IMR-90 (cell line): ENCODE measurements at regions not wholly inside any gene's neighbourhood (a gene's known extent, or its start where the extent isn't known, plus 50 kb on each side); places are given as distances from the start of the nearest gene placed in this dataset.

Source experiments
- ATAC-seq: fragments of 200-7000 bp; cut with Tn5 transposase; 2 replicates; pipeline ENCODE4 v1.9.1; 2020; ENCODE audit warnings: low read depth, mild to moderate bottlenecking, moderate library complexity
- BruUV-seq: library from RNA; stranded (reverse); fragments of 400-500 nt; replicated peaks from 2 replicates; lab custom pipeline; 2021; lab: Mats Ljungman, UMichigan
- CTCF ChIA-PET: fragments of 300-600 bp; formaldehyde crosslinking; extraction: SDS; loops from one replicate; lab custom pipeline; 2021; ENCODE audit warnings: antibody characterized with exemption; lab: Yijun Ruan, JAX
- POLR2A ChIA-PET: fragments of 300-600 bp; sonication (Branson Sonifier 250); formaldehyde crosslinking; loops from one replicate; lab custom pipeline; 2022; ENCODE audit warnings: antibody characterized with exemption; ENCODE audit not compliant: unreplicated experiment; lab: Charles Lee
- DNase-seq: peaks from one replicate; pipeline ENCODE4 v3.0.0; 2013
- H2AFZ ChIP-seq: replicated peaks from 2 replicates; pipeline ENCODE3; 2013; ENCODE audit warnings: low read length, mild to moderate bottlenecking; ENCODE audit not compliant: poor library complexity
- H2AK5ac ChIP-seq: 2 replicates; pipeline ENCODE4 v1.6.1; 2013; ENCODE audit warnings: low read depth, low read length, inconsistent platforms
- H2AK9ac ChIP-seq: replicated peaks from 2 replicates; pipeline ENCODE3; 2013; ENCODE audit warnings: mild to moderate bottlenecking, low read depth, low read length, moderate library complexity; ENCODE audit not compliant: poor library complexity
- H2BK120ac ChIP-seq: 2 replicates; pipeline ENCODE4 v1.6.1; 2013; ENCODE audit warnings: low read depth, low read length, inconsistent platforms
- H2BK15ac ChIP-seq: 3 replicates; pipeline ENCODE4 v1.6.1; 2013; ENCODE audit warnings: low read depth, low read length, inconsistent platforms
- H2BK20ac ChIP-seq: 2 replicates; pipeline ENCODE4 v1.6.1; 2013; ENCODE audit warnings: low read depth, mild to moderate bottlenecking, inconsistent platforms, low read length, moderate library complexity
- H2BK5ac ChIP-seq: 2 replicates; pipeline ENCODE4 v1.6.1; 2013; ENCODE audit warnings: mild to moderate bottlenecking, low read depth, low read length, inconsistent platforms; ENCODE audit not compliant: poor library complexity, severe bottlenecking
- H3K14ac ChIP-seq: replicated peaks from 2 replicates; pipeline ENCODE4 v1.6.1; 2013; ENCODE audit warnings: low read depth, low read length, inconsistent platforms
- H3K18ac ChIP-seq: 2 replicates; pipeline ENCODE4 v1.6.1; 2013; ENCODE audit warnings: low read depth, low read length, control low read depth
- H3K23ac ChIP-seq: 2 replicates; pipeline ENCODE4 v1.6.1; 2013; ENCODE audit warnings: low read depth, low read length, inconsistent platforms
- H3K27ac ChIP-seq: 2 replicates; pipeline ENCODE4 v1.5.1; 2013; ENCODE audit warnings: mild to moderate bottlenecking, control low read depth, low read length; ENCODE audit not compliant: insufficient read depth
- H3K27me3 ChIP-seq: 2 replicates; pipeline ENCODE4 v1.6.1; 2013; ENCODE audit warnings: low read length; ENCODE audit not compliant: control insufficient read depth, insufficient read depth
- H3K36me3 ChIP-seq: 2 replicates; pipeline ENCODE4 v1.6.1; 2013; ENCODE audit warnings: low read length, mixed read lengths; ENCODE audit not compliant: control insufficient read depth, insufficient read depth
- H3K4ac ChIP-seq: 2 replicates; pipeline ENCODE4 v1.6.1; 2013; ENCODE audit warnings: low read depth, low read length, inconsistent platforms
- H3K4me1 ChIP-seq: 2 replicates; pipeline ENCODE4 v1.6.1; 2013; ENCODE audit warnings: low read length, mixed read lengths; ENCODE audit not compliant: control insufficient read depth, insufficient read depth
- H3K4me2 ChIP-seq: 2 replicates; pipeline ENCODE4 v1.6.1; 2013; ENCODE audit warnings: low read depth, mild to moderate bottlenecking, control low read depth, low read length, moderate library complexity
- H3K4me3 ChIP-seq: 2 replicates; pipeline ENCODE4 v1.5.1; 2013; ENCODE audit warnings: low read depth, mild to moderate bottlenecking, control low read depth, low read length, moderate library complexity; ENCODE audit not compliant: insufficient read depth
- H3K56ac ChIP-seq: 2 replicates; pipeline ENCODE4 v1.6.1; 2013; ENCODE audit warnings: low read length, inconsistent platforms; ENCODE audit not compliant: insufficient read depth; ENCODE audit errors: extremely low read depth
- H3K79me1 ChIP-seq, 2 experiments: 2 replicates each; pipeline ENCODE4 v1.6.1; 2013; ENCODE audit warnings: low read length in 2 of 2, inconsistent platforms in 1 of 2, low read depth in 1 of 2
- H3K9ac ChIP-seq: 2 replicates; pipeline ENCODE4 v1.6.1; 2013; ENCODE audit warnings: low read depth, low read length, control low read depth
- H3K9me1 ChIP-seq: 2 replicates; pipeline ENCODE4 v1.6.1; 2013; ENCODE audit warnings: low read length, inconsistent platforms; ENCODE audit not compliant: insufficient read depth
- H3K9me3 ChIP-seq: 2 replicates; pipeline ENCODE4 v1.6.1; 2013; ENCODE audit warnings: low read length; ENCODE audit not compliant: control insufficient read depth, insufficient read depth
- H4K20me1 ChIP-seq: 2 replicates; pipeline ENCODE4 v1.6.1; 2013; ENCODE audit warnings: low read length, inconsistent platforms; ENCODE audit not compliant: insufficient read depth
- H4K5ac ChIP-seq: 2 replicates; pipeline ENCODE4 v1.6.1; 2013; ENCODE audit warnings: mild to moderate bottlenecking, low read depth, low read length, control low read depth
- H4K8ac ChIP-seq, 2 experiments: 2 replicates each; pipeline ENCODE4 v1.6.1; 2013; ENCODE audit warnings: low read depth in 2 of 2, low read length in 2 of 2, control low read depth in 1 of 2, inconsistent platforms in 1 of 2
- H4K91ac ChIP-seq: 2 replicates; pipeline ENCODE4 v1.6.1; 2013; ENCODE audit warnings: low read depth, low read length, inconsistent platforms; ENCODE audit not compliant: insufficient read depth
- BHLHE40 ChIP-seq: fragments of 150-350 bp; IDR thresholded peaks from 2 replicates; pipeline ENCODE4 v1.6.1; 2016; ENCODE audit warnings: mild to moderate bottlenecking, low read depth, low read length
- CEBPB ChIP-seq: IDR thresholded peaks from 2 replicates; pipeline ENCODE4 v1.6.1; 2012; ENCODE audit warnings: low read depth, low read length, improper control_type of control experiment
- FOS ChIP-seq: fragments of 150-350 bp; IDR thresholded peaks from 2 replicates; pipeline ENCODE4 v1.6.1; 2016; ENCODE audit warnings: low read depth, low read length
- MAFK ChIP-seq: IDR thresholded peaks from 2 replicates; pipeline ENCODE4 v1.6.1; 2012; ENCODE audit warnings: low read depth, low read length, improper control_type of control experiment
- MAZ ChIP-seq: IDR thresholded peaks from 2 replicates; pipeline ENCODE4 v1.6.1; 2012; ENCODE audit warnings: low read depth, mild to moderate bottlenecking, low read length, improper control_type of control experiment, moderate library complexity, borderline replicate concordance
- MXI1 ChIP-seq: IDR thresholded peaks from 2 replicates; pipeline ENCODE4 v1.6.1; 2012; ENCODE audit warnings: low read depth, mild to moderate bottlenecking, low read length, moderate library complexity, borderline replicate concordance
- POLR2A ChIP-seq: IDR thresholded peaks from 2 replicates; pipeline ENCODE4 v1.6.1; 2012; ENCODE audit warnings: mild to moderate bottlenecking, low read depth, low read length
- RAD21 ChIP-seq: IDR thresholded peaks from 2 replicates; pipeline ENCODE4 v1.6.1; 2012; ENCODE audit warnings: low read length, improper control_type of control experiment
- RCOR1 ChIP-seq: IDR thresholded peaks from 2 replicates; pipeline ENCODE4 v1.6.1; 2012; ENCODE audit warnings: mild to moderate bottlenecking, low read length, improper control_type of control experiment; ENCODE audit not compliant: insufficient replicate concordance
- SMC3 ChIP-seq: fragments of 150-350 bp; IDR thresholded peaks from 2 replicates; pipeline ENCODE4 v1.6.1; 2016; ENCODE audit warnings: low read depth, mild to moderate bottlenecking, antibody characterized with exemption, low read length, moderate library complexity
- WGBS, 2 experiments: methylation state at CpG; one replicate each; pipeline versions ENCODE4 v1.1.5 to v1.1.7; 2013; ENCODE audit warnings: missing lambda C conversion rate in 2 of 2; ENCODE audit not compliant: insufficient read length in 1 of 2; ENCODE audit errors: extremely low coverage in 2 of 2; 5-methylcytosine and 5-hydroxymethylcytosine counted together
- dilution Hi-C: fragments of 300-500 bp; cut with HindIII; formaldehyde crosslinking; loops from one replicate; pipeline ENCODE4 v1.14.3; 2018; ENCODE audit warnings: low sequenced_read_pairs; ENCODE audit not compliant: unreplicated experiment
- in situ Hi-C: fragments of 300-500 bp; cut with MboI; formaldehyde crosslinking; loops from 3 replicates; pipeline ENCODE4 v1.14.3; 2019; ENCODE audit warnings: low sequenced_read_pairs, inconsistent platforms, mixed read lengths
- intact Hi-C: fragments of 100-400 bp; cut with micrococcal nuclease; formaldehyde crosslinking; loops from 2 replicates; pipeline ENCODE4 v1.10.0; 2022
- TF ChIP-seq, protein P1 (sequence below): fragments of 150-350 bp; IDR thresholded peaks from 2 replicates; pipeline ENCODE4 v1.6.1; 2017; ENCODE audit warnings: mild to moderate bottlenecking, antibody characterized with exemption, low read length, low read depth
- TF ChIP-seq, protein P2 (sequence below): conservative IDR thresholded peaks from 2 replicates; pipeline ENCODE4 v1.5.1; 2012; ENCODE audit warnings: mild to moderate bottlenecking, low read depth, low read length, improper control_type of control experiment
- TF ChIP-seq, protein P3 (sequence below): fragments of 150-350 bp; IDR thresholded peaks from 2 replicates; pipeline ENCODE4 v1.6.1; 2016; ENCODE audit warnings: low read depth, mild to moderate bottlenecking, low read length, moderate library complexity, borderline replicate concordance

DNA sequence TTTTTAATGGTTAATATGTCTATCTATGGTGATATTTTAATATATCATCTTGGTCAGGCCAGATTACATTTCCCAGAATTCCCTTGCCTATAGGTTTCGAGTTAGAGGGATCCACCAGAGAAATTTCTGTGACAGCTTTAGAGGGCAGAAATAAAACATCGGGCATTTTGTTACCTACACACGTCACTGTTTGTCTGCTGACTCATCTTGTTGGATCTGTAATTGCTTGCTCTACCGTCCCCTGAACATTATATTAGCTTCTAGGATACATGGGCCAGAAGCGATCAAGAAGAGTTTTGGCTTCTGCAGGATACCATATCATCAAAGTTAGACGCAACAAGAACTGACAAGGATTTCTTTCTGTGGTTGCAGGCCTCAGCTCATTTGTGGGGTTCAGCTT is 795.8 kb upstream of the GCFC2 start:
- Histone ChIP-seq H2AK5ac (no peak overlapping the region), H2BK20ac (no peak overlapping the region), H3K18ac (no peak overlapping the region), H3K23ac (no peak overlapping the region), H2BK120ac (no peak overlapping the region), H2BK15ac (no peak overlapping the region), H3K27me3 (no peaks in the 10 kb centered on the region), H4K8ac (no peak overlapping the region), H3K9me3 (no peaks in the 10 kb centered on the region), H3K4me2 (no peak overlapping the region), H3K36me3 (no peaks in the 10 kb centered on the region), H3K14ac (no peak overlapping the region), H4K91ac (no peak overlapping the region), H2AK9ac (no peak overlapping the region), H3K4me1 (no peaks in the 10 kb centered on the region), H3K79me1 (no peaks in the 10 kb centered on the region), H2BK5ac (no peak overlapping the region), H3K4me3 (no peak overlapping the region), H3K9me1 (no peaks in the 10 kb centered on the region), H4K20me1 (no peaks in the 10 kb centered on the region), H3K4ac (no peak overlapping the region), H4K5ac (no peak overlapping the region), H3K27ac (no peak overlapping the region), H2AFZ (no peak overlapping the region), H3K9ac (no peak overlapping the region), H3K56ac (no peak overlapping the region)
- WGBS, 2 experiments = 60% methylated on average over 1 of the region's 6 CpGs; no CpG with 5 or more reads in 1 of the 2 experiments
- ChIA-PET POLR2A (no interaction called here), CTCF (no interaction called here)
- DNase-seq (no peak), ATAC-seq (no peak)
- dilution Hi-C loops (no loop called here), in situ Hi-C loops (no loop called here), intact Hi-C loops (no loop called here)
- TF ChIP-seq RCOR1 (no peak), RAD21 (no peak), MAZ (no peak), BHLHE40 (no peak), MXI1 (no peak), SMC3 (no peak), CEBPB (no peak), FOS (no peak), POLR2A (no peak), MAFK (no peak)
- TF ChIP-seq, protein P1, sequence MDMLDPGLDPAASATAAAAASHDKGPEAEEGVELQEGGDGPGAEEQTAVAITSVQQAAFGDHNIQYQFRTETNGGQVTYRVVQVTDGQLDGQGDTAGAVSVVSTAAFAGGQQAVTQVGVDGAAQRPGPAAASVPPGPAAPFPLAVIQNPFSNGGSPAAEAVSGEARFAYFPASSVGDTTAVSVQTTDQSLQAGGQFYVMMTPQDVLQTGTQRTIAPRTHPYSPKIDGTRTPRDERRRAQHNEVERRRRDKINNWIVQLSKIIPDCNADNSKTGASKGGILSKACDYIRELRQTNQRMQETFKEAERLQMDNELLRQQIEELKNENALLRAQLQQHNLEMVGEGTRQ = no peak
- TF ChIP-seq, protein P2, sequence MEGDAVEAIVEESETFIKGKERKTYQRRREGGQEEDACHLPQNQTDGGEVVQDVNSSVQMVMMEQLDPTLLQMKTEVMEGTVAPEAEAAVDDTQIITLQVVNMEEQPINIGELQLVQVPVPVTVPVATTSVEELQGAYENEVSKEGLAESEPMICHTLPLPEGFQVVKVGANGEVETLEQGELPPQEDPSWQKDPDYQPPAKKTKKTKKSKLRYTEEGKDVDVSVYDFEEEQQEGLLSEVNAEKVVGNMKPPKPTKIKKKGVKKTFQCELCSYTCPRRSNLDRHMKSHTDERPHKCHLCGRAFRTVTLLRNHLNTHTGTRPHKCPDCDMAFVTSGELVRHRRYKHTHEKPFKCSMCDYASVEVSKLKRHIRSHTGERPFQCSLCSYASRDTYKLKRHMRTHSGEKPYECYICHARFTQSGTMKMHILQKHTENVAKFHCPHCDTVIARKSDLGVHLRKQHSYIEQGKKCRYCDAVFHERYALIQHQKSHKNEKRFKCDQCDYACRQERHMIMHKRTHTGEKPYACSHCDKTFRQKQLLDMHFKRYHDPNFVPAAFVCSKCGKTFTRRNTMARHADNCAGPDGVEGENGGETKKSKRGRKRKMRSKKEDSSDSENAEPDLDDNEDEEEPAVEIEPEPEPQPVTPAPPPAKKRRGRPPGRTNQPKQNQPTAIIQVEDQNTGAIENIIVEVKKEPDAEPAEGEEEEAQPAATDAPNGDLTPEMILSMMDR = no peak
- TF ChIP-seq, protein P3, sequence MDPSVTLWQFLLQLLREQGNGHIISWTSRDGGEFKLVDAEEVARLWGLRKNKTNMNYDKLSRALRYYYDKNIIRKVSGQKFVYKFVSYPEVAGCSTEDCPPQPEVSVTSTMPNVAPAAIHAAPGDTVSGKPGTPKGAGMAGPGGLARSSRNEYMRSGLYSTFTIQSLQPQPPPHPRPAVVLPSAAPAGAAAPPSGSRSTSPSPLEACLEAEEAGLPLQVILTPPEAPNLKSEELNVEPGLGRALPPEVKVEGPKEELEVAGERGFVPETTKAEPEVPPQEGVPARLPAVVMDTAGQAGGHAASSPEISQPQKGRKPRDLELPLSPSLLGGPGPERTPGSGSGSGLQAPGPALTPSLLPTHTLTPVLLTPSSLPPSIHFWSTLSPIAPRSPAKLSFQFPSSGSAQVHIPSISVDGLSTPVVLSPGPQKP = no peak
- BruUV-seq = no TSS peak
